OCI-LY7 (cell line): ENCODE measurements at regions not wholly inside any gene's neighbourhood (a gene's known extent, or its start where the extent isn't known, plus 50 kb on each side); places are given as distances from the start of the nearest gene placed in this dataset.

Experiments used
- BruUV-seq: library from RNA; stranded (reverse); fragments of 400-500 nt; replicated peaks from 2 replicates; lab custom pipeline; 2021; lab: Mats Ljungman, UMichigan
- CTCF ChIA-PET: fragments of 300-600 bp; sonication (Branson Sonifier 250); formaldehyde crosslinking; loops from one replicate; lab custom pipeline; 2022; ENCODE audit warnings: antibody characterized with exemption; ENCODE audit not compliant: unreplicated experiment; lab: Charles Lee
- POLR2A ChIA-PET: fragments of 300-600 bp; sonication (Branson Sonifier 250); formaldehyde crosslinking; loops from one replicate; lab custom pipeline; 2022; ENCODE audit warnings: antibody characterized with exemption; lab: Charles Lee
- DNase-seq: peaks from one replicate; pipeline ENCODE4 v3.0.0-alpha.2; 2015; ENCODE audit warnings: low spot score
- H2AFZ ChIP-seq: fragments of 200-600 bp; sonication (generic), shearing (Covaris generic); 2 replicates; pipeline ENCODE4 v1.6.1; 2014; ENCODE audit warnings: mild to moderate bottlenecking, antibody characterized with exemption, low read length, moderate library complexity
- H3K27ac ChIP-seq: fragments of 200-600 bp; sonication (generic); 2 replicates; pipeline ENCODE4 v1.5.1; 2014; ENCODE audit warnings: mixed run types, low read depth, mild to moderate bottlenecking, moderate library complexity, low read length, inconsistent platforms; ENCODE audit not compliant: poor library complexity, severe bottlenecking
- H3K36me3 ChIP-seq: fragments of 200-600 bp; sonication (generic); 2 replicates; pipeline ENCODE4 v1.6.1; 2014; ENCODE audit warnings: mild to moderate bottlenecking, antibody characterized with exemption, low read length, moderate library complexity, mixed read lengths; ENCODE audit not compliant: insufficient read depth
- H3K4me1 ChIP-seq: fragments of 200-600 bp; sonication (generic); 2 replicates; pipeline ENCODE4 v1.5.1; 2014; ENCODE audit warnings: mild to moderate bottlenecking, low read length; ENCODE audit not compliant: insufficient read depth, poor library complexity, severe bottlenecking
- H3K4me2 ChIP-seq: fragments of 200-600 bp; sonication (generic); 2 replicates; pipeline ENCODE4 v1.6.1; 2014; ENCODE audit warnings: mild to moderate bottlenecking, low read length
- H3K4me3 ChIP-seq: fragments of 200-600 bp; sonication (generic); 2 replicates; pipeline ENCODE4 v1.5.1; 2014; ENCODE audit warnings: mild to moderate bottlenecking, low read depth, low read length; ENCODE audit not compliant: poor library complexity, severe bottlenecking
- H3K79me2 ChIP-seq: fragments of 200-600 bp; sonication (generic); 2 replicates; pipeline ENCODE4 v1.6.1; 2016; ENCODE audit warnings: low read depth, mild to moderate bottlenecking, low read length, moderate library complexity, mixed read lengths; ENCODE audit not compliant: insufficient read depth
- H3K9me2 ChIP-seq: fragments of 200-600 bp; sonication (generic); 2 replicates; pipeline ENCODE4 v1.6.1; 2016; ENCODE audit warnings: mild to moderate bottlenecking, low read length, mixed read lengths; ENCODE audit not compliant: insufficient read depth
- H3K9me3 ChIP-seq: fragments of 200-600 bp; sonication (generic); 2 replicates; pipeline ENCODE4 v1.6.1; 2014; ENCODE audit warnings: mild to moderate bottlenecking, mixed run types, low read length, mixed read lengths
- H4K20me1 ChIP-seq: fragments of 200-600 bp; sonication (generic); 2 replicates; pipeline ENCODE4 v1.6.1; 2014; ENCODE audit warnings: mild to moderate bottlenecking, antibody characterized with exemption, low read length, moderate library complexity, mixed read lengths; ENCODE audit not compliant: insufficient read depth
- EZH2phosphoT487 ChIP-seq: fragments of 200-600 bp; sonication (generic); IDR thresholded peaks from 2 replicates; pipeline ENCODE4 v1.6.1; 2018; ENCODE audit warnings: low read depth, borderline replicate concordance, mild to moderate bottlenecking, mixed run types, antibody characterized with exemption, low read length, moderate library complexity, mixed read lengths
- intact Hi-C: fragments of 100-400 bp; cut with micrococcal nuclease; formaldehyde crosslinking; loops from one replicate; pipeline ENCODE4 v1.10.0; 2022; ENCODE audit not compliant: unreplicated experiment
- TF ChIP-seq, protein P1 (sequence below): fragments of 200-600 bp; sonication (generic); conservative IDR thresholded peaks from 2 replicates; pipeline ENCODE4 v1.5.1; 2014; ENCODE audit warnings: mild to moderate bottlenecking, antibody characterized with exemption, low read length, moderate library complexity, mixed read lengths

DNA sequence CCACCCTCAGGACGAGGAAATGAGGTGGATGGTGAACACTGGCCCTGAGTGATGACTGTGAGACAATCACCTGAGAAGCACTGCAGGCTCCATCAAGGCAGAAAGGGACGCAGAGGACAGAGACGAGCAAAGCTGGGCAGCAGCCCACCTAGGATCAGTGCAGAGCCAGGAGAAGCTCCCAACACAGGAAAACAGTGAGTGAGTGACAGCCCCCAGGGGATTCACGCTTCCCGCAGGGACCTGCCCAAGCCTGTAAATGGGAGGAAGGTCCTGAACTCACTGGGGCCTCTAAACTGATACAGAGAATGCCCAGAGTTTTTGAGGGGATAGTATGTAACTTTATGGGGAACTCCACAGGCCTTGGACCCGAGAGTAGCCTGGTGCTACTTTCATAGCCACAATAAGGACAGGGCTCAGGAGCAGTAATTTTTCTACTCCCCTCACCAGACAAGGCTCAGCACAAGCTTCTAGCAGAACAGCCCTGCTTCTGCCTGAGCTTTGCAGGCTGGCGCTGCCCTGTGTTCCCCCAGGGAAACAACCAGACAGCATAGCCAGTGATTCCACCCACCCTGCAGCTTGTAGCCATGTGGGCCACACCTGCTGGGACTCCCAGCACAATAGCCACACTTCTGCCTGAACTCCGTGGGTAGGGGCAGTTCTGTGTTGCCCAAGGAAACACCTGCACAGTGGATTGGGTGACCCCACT, 708.4 kb downstream of the POM121L12 start:
- Histone ChIP-seq H4K20me1 (no peaks in the 10 kb centered on the region), H2AFZ (no peak overlapping the region), H3K9me2 (no peaks in the 10 kb centered on the region), H3K9me3 (no peaks in the 10 kb centered on the region), H3K4me1 (no peaks in the 10 kb centered on the region), H3K4me2 (no peak overlapping the region), H3K36me3 (no peaks in the 10 kb centered on the region), H3K27ac (no peak overlapping the region), H3K79me2 (no peaks in the 10 kb centered on the region), H3K4me3 (no peak overlapping the region)
- BruUV-seq = no TSS peak
- ChIA-PET POLR2A (no interaction called here), CTCF (no interaction called here)
- TF ChIP-seq, protein P1, sequence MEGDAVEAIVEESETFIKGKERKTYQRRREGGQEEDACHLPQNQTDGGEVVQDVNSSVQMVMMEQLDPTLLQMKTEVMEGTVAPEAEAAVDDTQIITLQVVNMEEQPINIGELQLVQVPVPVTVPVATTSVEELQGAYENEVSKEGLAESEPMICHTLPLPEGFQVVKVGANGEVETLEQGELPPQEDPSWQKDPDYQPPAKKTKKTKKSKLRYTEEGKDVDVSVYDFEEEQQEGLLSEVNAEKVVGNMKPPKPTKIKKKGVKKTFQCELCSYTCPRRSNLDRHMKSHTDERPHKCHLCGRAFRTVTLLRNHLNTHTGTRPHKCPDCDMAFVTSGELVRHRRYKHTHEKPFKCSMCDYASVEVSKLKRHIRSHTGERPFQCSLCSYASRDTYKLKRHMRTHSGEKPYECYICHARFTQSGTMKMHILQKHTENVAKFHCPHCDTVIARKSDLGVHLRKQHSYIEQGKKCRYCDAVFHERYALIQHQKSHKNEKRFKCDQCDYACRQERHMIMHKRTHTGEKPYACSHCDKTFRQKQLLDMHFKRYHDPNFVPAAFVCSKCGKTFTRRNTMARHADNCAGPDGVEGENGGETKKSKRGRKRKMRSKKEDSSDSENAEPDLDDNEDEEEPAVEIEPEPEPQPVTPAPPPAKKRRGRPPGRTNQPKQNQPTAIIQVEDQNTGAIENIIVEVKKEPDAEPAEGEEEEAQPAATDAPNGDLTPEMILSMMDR = no peak
- TF ChIP-seq EZH2phosphoT487 = no peak
- no peak for DNase-seq
- intact Hi-C loops = no loop called here

DNA sequence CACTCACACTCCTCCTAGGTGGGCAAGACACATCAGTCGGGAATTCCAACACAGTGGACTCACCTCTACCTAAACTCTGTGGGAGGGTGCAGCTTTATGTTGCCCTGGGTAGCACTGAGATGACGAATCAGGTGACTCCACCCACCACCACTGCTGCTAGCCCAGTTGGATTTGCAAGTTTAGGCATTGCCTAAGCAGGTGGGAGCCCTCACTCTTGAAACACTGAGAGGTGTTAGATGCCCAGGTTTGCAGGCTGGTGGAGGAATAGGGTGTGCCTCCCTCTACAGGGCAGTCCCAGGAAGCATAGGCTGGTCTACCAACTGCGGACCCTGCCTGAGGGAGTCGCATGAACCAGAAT, 708.9 kb downstream of the POM121L12 start:
- no peaks in the 10 kb centered on the region for H3K36me3 ChIP-seq
- no TSS peak for BruUV-seq
- intact Hi-C loops = no loop called here
- no peaks in the 10 kb centered on the region for H3K9me3 ChIP-seq
- DNase-seq = no peak
- CTCF ChIA-PET = no interaction called here
- TF ChIP-seq EZH2phosphoT487 = no peak
- TF ChIP-seq, protein P1 = no peak
- H3K4me3 ChIP-seq = no peak overlapping the region
- POLR2A ChIA-PET = no interaction called here
- no peaks in the 10 kb centered on the region for H3K4me1 ChIP-seq
- H3K9me2 ChIP-seq = no peaks in the 10 kb centered on the region
- no peaks in the 10 kb centered on the region for H4K20me1 ChIP-seq
- no peaks in the 10 kb centered on the region for H3K79me2 ChIP-seq
- no peak overlapping the region for H2AFZ ChIP-seq
- no peak overlapping the region for H3K4me2 ChIP-seq
- no peak overlapping the region for H3K27ac ChIP-seq

DNA sequence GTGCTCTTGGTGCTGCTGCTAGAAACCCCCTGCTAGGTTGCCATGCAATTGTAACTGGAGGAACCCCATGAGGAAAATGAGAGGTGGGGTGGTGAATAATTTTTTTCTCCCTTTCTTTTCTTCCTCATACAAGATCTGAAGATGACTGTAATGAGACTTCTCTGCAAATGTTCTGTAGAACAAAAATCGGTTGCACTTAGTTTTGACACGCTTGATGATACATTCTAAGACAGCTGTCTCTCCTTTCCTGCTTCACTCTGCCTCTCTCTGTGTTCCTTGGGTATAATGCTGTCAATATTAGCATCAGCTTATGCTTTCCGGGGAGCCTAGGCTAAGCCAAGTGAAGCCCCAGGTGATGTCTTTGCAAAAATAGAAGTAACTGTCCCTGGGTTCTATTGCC, 721.5 kb downstream of the POM121L12 start:
- Histone ChIP-seq H3K27ac (no peak overlapping the region), H3K9me2 (no peaks in the 10 kb centered on the region), H3K4me1 (no peaks in the 10 kb centered on the region), H2AFZ (no peak overlapping the region), H3K36me3 (no peaks in the 10 kb centered on the region), H3K4me2 (no peak overlapping the region), H3K79me2 (no peaks in the 10 kb centered on the region), H3K9me3 (no peaks in the 10 kb centered on the region), H4K20me1 (no peaks in the 10 kb centered on the region), H3K4me3 (no peak overlapping the region)
- POLR2A ChIA-PET = no interaction called here
- TF ChIP-seq, protein P1 = no peak
- no peak for TF ChIP-seq EZH2phosphoT487
- BruUV-seq = no TSS peak
- DNase-seq = no peak
- CTCF ChIA-PET = no interaction called here
- intact Hi-C loops = no loop called here
